GM12878 (cell line): ENCODE measurements at regions not wholly inside any gene's neighbourhood (a gene's known extent, or its start where the extent isn't known, plus 50 kb on each side); places are given as distances from the start of the nearest gene placed in this dataset.

Experiments used
- CBX3 ChIP-seq: fragments of 200-600 bp; sonication (generic); IDR thresholded peaks from 2 replicates; pipeline ENCODE4 v1.6.1; 2016; ENCODE audit warnings: low read depth, borderline replicate concordance
- CREM ChIP-seq: IDR thresholded peaks from 2 replicates; pipeline ENCODE4 v1.6.1; 2014; ENCODE audit warnings: antibody characterized with exemption, low read depth
- DPF2 ChIP-seq: fragments of 450-650 bp; IDR thresholded peaks from 2 replicates; pipeline ENCODE4 v1.6.1; 2017; ENCODE audit warnings: mild to moderate bottlenecking
- EED ChIP-seq: sonication (generic); IDR thresholded peaks from 2 replicates; pipeline ENCODE4 v1.6.1; 2016; ENCODE audit warnings: antibody characterized with exemption, low read depth
- EP300 ChIP-seq, 2 experiments: fragments of 150-350 bp in 1 of 2; IDR thresholded peaks; 2 replicates each; pipeline ENCODE4 v1.6.1; 2011 to 2012; ENCODE audit warnings: low read depth in 2 of 2, low read length in 2 of 2, borderline replicate concordance in 1 of 2, improper control_type of control experiment in 1 of 2, inconsistent platforms in 1 of 2; ENCODE audit not compliant: control insufficient read depth in 1 of 2
- KAT2A ChIP-seq: conservative IDR thresholded peaks from 2 replicates; pipeline ENCODE4 v1.6.1; 2011; ENCODE audit warnings: low read depth, low read length; ENCODE audit not compliant: control insufficient read depth
- MXI1 ChIP-seq: fragments of 150-350 bp; IDR thresholded peaks from 2 replicates; pipeline ENCODE4 v1.6.1; 2011; ENCODE audit warnings: low read depth, mild to moderate bottlenecking, inconsistent platforms, low read length, improper control_type of control experiment
- NFYA ChIP-seq: IDR thresholded peaks from 2 replicates; pipeline ENCODE4 v1.6.1; 2011; ENCODE audit warnings: low read depth, mild to moderate bottlenecking, low read length, improper control_type of control experiment, borderline replicate concordance
- SIX5 ChIP-seq: IDR thresholded peaks from 2 replicates; pipeline ENCODE4 v1.6.1; 2011; ENCODE audit warnings: mild to moderate bottlenecking, low read depth, low read length, moderate library complexity; ENCODE audit not compliant: severe bottlenecking
- STAT3 ChIP-seq: IDR thresholded peaks from 2 replicates; pipeline ENCODE4 v1.6.1; 2011; ENCODE audit warnings: low read depth, low read length, improper control_type of control experiment
- TCF7 ChIP-seq: IDR thresholded peaks from 2 replicates; pipeline ENCODE4 v1.6.1; 2014; ENCODE audit warnings: antibody characterized with exemption, borderline replicate concordance
- YBX1 ChIP-seq: fragments of 450-650 bp; IDR thresholded peaks from 2 replicates; pipeline ENCODE4 v1.6.1; 2016; ENCODE audit warnings: antibody characterized with exemption
- ZZZ3 ChIP-seq: IDR thresholded peaks from 2 replicates; pipeline ENCODE4 v1.6.1; 2011; ENCODE audit warnings: low read depth; ENCODE audit not compliant: control insufficient read depth, insufficient read length
- TF ChIP-seq, protein P1 (sequence below): fragments of 450-650 bp; IDR thresholded peaks from 2 replicates; pipeline ENCODE4 v1.6.1; 2017; ENCODE audit warnings: mild to moderate bottlenecking, moderate library complexity

DNA sequence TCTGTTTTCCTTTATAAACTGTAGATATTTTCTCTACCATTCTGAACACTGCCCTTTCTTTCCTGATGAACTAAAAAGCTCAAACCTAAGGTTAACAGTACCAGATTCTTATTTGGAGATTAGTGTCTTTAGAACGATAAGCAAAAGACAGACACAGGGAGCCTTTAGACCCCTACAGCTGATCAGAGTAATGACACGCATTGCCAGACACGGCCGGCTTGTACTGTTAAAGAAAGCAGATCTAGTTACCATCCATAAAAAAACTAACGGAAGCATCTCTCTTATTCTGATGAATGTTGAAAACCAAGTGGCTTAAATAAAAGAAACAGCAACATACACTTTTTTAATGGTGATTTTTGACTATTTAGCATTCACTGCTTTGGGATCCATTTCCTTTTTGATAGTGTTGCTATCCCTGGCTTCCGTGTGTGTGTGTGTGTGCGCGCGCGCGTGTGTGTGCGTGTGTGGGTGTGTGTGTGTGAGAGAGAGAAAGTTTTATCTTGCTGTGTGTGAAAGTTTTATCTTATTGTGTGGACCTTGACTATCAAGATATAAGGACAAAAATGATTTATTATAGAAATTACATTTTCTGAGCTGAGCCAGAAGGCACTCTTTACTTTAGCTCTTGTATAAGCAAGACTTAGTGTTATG is 95.6 kb upstream of the SLC35B3 start (continued):
- TF ChIP-seq, protein P1, sequence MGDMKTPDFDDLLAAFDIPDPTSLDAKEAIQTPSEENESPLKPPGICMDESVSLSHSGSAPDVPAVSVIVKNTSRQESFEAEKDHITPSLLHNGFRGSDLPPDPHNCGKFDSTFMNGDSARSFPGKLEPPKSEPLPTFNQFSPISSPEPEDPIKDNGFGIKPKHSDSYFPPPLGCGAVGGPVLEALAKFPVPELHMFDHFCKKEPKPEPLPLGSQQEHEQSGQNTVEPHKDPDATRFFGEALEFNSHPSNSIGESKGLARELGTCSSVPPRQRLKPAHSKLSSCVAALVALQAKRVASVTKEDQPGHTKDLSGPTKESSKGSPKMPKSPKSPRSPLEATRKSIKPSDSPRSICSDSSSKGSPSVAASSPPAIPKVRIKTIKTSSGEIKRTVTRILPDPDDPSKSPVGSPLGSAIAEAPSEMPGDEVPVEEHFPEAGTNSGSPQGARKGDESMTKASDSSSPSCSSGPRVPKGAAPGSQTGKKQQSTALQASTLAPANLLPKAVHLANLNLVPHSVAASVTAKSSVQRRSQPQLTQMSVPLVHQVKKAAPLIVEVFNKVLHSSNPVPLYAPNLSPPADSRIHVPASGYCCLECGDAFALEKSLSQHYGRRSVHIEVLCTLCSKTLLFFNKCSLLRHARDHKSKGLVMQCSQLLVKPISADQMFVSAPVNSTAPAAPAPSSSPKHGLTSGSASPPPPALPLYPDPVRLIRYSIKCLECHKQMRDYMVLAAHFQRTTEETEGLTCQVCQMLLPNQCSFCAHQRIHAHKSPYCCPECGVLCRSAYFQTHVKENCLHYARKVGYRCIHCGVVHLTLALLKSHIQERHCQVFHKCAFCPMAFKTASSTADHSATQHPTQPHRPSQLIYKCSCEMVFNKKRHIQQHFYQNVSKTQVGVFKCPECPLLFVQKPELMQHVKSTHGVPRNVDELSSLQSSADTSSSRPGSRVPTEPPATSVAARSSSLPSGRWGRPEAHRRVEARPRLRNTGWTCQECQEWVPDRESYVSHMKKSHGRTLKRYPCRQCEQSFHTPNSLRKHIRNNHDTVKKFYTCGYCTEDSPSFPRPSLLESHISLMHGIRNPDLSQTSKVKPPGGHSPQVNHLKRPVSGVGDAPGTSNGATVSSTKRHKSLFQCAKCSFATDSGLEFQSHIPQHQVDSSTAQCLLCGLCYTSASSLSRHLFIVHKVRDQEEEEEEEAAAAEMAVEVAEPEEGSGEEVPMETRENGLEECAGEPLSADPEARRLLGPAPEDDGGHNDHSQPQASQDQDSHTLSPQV, result no peak
- TF ChIP-seq ZZZ3 (no peak), YBX1 (no peak), SIX5 (no peak), STAT3 (no peak), EP300 (IDR thresholded peaks at IDR 0.05; ENCODE audit: borderline replicate concordance in 1 of 2, control insufficient read depth in 1 of 2, low read depth in 2 of 2, low read length in 2 of 2) (no peak), KAT2A (no peak), EED (no peak), MXI1 (no peak), DPF2 (no peak), NFYA (no peak), CREM (no peak), CBX3 (no peak), TCF7 (no peak)
- TF ChIP-seq, all 136 proteins: peak for 0
